NCI-H446 treated with DMSO at 0.1 percent for 48 hours (cell line): ENCODE measurements at regions not wholly inside any gene's neighbourhood (a gene's known extent, or its start where the extent isn't known, plus 50 kb on each side); places are given as distances from the start of the nearest gene placed in this dataset.

Source experiments
- DNase-seq: peaks from one replicate; lab custom pipeline; 2025; lab: John Stamatoyannopoulos, UW

DNA sequence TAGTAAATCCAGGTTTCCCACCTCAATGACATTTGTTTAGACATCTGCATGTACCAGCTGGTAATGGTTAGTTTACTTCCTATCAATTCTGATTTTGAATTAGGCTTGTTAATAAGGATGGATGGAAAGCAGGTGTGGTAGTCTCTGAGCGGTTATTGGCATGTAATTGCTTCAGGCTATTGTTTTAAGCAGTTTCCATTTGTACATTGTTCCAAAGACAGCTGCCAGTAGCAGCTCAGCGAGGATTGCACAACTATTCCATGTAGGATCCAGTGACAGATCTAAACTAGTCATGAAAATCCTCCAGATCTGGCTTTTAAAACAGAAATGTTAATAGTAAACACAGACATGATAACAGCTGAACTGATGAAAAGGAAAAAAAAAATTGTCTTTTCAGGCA is 436.0 kb upstream of the ADARB2 start:
- DNase-seq: no peak

DNA sequence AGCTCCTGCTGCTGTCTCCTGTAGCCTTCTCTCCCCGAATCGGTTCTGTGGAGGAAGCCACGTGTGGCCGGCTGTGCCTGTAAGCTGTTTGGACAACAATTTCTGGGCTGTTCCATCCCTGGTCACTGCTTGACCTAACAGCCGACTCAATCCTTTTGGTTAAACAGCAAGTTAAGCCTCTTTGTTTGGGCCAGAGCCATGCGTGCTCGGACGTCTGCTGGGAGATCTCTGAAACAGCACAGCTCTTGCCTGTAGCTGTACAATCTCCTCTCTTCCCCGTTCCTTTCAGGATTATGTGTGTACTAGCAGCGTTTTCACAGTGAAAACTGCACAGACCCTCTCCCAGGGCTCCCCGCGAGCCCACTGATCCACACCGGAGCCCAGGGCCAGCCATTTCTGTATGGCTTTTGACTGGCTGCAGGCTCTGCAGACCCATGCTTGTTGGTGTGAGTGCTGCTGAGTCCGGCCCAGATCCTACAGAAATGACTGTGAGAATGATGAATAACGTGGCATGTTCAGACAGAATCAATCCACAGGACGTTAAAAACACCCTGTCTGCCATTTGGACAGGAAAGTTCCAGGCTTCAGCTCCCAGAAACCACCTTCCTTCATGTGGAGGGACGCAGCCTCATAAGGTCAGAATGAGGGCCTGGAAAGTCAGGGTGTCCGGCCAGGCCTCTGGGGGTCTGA is 428.6 kb upstream of the ADARB2 start:
- DNase-seq: no peak

DNA sequence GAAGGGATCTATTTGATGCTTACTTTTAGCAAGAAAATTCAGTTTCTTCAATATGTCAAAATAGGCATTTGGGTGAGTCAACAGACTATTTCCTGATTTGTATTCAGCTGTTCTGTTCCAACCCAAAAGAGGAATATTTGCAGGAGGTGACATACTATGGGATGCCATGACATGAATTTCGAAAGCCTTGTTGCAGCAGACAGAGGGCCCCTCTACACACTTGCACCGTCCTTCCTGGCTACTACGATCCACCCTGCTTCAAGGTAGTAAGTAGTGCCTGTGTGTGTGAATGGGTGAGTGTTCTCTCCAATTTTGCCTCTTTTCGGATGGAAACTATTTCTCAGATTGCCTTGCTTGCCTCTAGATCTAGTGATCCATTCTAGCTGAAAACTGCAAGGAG is 413.0 kb upstream of the ADARB2 start:
- DNase-seq: no peak

DNA sequence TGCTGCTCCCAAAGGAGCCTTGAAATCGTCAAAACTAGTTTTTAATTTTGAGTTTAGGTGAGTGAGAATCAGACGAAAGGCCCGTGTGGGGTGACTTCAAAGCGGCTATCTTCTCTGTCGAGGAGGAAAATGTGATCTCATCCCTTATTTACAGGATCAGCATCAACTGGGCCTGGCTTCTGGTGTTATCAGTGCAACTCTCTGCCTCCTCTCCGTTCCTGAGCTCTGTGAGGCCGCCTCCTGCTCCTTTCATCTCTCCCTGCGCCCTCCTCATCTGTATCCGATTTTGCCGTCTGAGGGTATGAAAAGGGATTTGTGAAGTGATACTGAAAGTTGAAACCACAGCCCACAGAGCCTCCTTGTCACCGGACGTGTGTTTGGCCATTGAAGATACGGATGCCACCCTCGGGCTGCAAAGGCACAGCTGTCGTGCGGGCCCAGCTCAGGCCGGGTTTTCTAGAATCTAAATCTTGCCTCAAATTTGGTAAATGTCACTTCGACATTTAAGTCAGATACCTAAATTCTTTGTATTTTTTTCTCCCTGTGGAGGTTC is 408.7 kb upstream of the ADARB2 start:
- DNase-seq: no peak

DNA sequence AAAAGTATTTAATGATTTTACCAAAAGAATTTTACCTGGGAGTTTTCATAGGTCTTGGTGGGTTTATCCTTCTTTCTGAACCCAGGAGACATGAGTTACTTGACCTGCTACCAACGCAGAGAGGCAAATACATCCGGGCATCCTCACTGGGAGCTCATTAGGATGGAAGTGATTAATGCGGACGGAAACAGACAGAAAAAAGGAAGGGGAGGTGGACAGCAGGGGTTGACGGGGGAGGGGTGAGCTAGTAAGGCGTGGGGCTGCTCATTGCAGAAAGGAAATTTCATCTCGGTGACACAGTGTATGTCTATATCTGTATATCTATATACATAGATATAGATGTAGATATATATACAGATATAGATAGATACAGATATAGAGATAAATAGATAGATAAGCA is 408.2 kb upstream of the ADARB2 start:
- DNase-seq: no peak

DNA sequence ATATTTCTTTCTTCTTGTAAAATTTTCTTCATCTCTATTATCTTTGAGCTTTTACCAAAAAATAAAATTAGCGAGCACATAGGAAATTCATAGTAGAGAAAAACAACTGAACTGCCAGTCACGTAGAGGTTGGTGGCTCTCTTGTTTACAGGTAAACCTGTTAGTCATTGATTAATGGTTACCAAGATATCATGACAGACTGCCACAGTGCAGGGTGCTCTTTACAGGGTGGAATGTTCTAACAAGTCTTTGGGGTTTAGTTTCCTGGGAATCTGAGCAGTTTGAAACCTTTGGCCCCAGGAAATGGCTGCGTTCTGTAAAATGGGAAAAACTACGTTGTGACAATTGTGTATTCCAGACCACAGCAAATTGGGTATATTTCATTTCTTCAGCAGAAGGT is 407.3 kb upstream of the ADARB2 start:
- no peak for DNase-seq

DNA sequence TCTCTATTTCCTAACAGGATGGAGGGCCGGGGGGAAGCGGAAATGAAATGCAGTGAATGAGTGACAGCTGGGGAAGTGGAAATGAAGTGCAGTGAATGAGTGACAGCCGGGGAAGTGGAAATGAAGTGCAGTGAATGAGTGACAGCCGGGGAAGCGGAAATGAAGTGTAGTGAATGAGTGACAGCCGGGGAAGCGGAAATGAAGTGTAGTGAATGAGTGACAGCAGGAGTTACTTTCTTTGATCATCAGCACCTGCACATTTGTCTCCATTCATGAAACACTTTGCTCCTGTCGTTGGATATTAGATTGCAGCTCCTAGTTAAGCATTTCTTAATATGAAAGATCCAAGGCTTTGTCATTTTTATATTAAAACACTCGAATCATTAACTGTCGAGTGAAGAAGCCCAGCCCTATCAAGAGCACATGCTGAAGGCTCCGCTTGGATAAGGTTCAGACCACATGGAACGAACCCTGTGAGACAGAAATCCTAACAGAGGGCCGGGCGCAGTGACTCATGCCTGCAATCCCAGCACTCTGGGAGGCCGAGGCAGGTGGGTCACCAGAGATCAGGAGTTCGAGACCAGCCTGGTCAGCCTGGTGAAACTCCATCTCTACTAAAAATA is 406.0 kb upstream of the ADARB2 start:
- DNase-seq: no peak

DNA sequence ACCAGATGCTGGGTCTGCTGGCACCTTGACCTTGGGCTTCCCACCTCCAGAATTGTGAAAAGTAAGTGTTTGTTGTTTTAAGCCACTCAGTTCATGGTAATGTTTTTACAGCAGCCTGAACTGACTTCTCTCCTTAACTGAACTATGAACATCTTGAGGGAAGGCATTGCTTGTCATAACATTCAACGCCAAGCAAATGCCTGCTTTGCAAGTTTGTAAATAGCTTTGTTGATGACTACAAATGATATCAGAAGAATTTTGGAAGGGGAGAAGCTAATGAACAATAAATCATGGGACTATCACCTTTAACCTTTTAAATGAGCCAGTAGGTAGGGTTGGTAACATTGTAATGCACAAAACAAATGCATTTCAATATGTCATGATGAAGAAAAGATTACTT is 402.4 kb upstream of the ADARB2 start:
- DNase-seq: no peak

DNA sequence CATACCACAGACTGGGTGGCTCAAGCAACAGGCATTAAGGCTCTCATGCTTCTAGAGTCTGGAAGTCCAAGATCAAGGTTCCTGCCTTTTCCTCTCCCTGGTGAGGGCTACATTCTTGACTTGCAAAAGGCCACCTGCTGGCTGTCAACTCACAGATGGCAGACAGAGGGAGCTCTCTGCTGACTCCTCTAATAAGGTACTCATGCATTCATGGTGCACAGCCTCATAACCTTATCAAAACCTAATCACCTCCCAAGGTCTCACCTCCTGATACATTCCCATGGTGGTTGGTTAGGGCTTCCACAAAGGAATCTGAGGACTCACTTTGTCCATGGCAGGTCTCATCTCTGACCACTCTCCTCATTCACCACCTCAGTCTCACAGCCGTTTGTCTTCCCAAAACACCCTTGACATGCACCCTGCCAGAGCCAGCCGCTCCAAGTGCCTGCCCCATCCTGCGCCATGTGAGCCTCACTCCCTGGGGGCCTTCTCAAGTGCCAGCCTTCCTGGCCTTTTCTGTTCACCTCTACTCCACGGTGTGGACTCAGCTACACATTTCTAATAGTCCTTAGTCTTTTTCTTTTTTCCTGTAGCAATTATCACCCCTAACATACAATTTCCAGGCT is 400.3 kb upstream of the ADARB2 start:
- no peak for DNase-seq

DNA sequence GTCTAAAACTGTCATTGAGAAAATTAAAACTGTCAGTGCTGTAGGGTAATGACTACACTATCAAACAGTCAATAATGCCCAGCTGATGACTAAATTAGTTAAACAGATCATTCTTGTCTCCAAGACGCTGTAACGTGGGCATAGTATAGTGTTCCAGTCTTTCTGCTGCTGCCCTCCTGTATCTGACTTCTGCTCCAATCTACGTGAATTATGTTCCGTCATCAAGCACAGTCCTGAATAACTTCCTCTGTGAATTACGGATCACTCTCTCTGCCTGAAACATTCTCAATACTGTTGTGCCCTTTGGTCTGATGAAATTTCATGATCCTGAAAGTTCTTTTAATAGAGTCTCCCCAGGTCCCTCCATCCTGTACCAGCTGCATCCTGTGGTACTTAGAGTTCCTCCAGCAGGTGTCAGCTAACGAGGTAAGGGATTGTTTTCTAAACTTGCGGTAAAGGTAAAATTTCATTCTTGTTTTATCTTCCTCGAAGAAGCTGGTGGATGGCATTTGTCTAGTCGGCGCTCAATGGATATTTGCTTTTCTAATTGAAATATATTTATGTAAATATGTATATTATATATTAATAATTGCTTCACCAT is 393.5 kb upstream of the ADARB2 start:
- no peak for DNase-seq

DNA sequence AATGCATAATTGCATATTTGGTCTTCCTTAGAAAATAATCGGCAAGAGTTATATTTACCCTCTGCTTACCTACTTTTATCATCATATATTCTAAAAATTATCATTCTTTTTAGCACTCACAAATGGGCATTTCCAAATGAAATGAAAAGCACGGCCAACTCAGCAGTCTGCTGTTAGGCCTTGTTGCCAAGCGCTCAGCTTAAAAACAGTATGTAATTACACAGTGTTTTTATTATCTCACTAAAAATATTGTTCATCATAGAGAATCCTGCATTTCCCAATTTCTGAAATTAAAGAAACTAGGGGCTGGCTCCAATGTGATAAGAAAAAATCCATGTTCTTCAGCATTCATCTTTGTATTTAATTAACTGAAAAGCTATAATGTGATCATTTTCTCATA is 391.7 kb upstream of the ADARB2 start:
- no peak for DNase-seq

DNA sequence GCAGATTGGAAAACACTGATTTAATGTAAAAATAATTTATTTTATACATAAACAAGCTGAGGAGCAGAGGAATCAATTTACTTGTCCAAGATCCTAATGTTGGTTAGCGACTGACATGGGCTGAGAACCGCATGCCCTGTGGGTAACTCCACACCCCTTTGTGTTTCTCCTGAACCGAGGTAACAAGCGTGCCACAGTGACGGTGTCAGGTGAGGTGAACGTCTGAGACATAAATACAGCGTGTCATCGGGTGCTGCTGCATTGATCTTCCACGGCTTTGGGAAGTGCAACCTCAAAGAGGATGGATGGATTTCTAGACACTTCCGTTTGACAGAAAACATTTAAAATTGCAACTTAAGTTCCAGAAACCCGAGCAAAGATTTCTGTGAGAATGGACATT is 386.8 kb upstream of the ADARB2 start:
- DNase-seq: no peak

DNA sequence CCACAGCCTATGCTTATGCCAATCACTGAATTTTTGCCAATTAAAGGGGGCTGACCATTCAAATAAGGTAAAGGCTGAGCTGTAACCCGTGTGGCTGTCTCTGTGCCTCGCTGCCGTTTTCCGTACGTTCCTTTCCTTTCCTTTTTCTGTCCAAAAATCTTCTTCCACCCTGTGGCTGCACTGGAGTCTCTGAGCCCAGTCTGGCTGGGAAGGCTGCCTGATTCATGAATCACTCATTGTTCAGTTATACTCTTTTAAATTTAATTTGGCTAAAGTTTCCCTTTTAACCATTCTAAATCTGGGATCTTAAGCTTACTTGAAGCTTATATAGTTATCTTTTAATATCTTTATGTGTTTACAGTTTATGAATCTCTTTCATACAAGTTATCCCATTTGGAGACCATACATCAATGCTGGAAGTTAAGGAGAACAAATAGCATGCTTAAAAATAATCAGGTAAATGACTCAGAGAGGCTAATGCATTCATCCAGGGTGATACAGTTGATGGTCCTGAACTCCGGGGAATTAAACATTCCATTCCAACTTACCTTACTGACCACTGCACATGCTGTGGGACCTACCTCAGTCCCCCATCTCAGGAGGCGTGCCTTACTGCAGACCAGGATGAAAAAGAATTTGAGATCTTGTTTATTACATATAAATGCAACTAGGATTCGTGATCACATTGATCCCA is 385.3 kb upstream of the ADARB2 start:
- no peak for DNase-seq

DNA sequence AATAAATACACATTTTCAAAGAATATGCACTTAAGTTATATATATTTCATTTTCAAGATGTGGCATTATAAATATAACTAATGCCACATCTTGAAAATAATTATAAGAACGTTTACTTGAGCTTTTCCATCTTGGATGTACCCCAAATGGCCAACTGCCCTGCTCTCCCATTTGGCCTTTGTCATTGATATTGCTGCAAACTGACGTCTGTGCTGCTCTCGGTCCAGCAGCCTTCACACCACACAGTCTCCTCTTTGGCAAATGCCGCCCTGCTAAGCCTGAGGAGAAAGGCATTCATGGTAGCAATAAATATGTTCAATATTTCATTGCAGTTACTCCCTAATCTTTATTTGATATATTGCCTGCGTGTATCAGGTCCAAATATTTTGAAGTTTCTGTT is 384.6 kb upstream of the ADARB2 start:
- no peak for DNase-seq

DNA sequence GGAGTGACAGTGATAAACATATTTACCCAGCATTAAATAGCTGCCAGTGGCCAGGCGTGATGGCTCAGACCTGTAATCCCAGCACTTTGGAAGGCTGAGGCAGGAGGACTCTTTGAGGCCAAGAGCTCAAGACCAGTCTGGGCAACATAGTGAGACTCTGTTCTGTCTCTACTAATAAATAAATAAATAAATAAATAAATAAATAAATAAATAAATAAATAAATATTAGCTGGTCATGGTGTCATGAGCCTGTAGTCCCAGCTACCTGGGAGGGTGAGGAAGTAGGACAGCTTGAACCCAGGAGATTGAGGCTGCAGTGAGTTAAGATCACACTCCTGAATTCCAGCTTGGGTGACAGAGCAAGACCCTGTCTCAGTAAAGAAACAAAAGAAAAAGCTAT is 384.0 kb upstream of the ADARB2 start:
- no peak for DNase-seq

DNA sequence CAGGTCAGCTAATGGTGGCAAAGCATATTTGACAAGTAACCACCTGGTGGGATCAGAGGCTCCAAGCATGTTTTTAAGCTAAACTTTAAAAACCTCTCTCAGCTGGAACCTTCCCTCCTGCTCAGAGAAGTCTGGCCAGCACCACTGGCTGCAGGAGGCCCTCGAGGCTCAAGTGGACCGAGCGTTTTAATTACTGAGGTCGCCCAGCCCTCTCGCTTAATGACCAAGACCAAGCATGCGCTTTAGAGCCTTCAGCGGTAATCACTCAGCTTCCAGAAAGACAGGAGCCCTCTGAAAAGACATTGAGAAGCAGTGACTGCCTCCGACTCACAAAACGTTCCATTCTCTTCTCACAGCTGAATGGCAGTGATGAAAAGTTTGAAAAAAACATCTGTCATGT is 383.4 kb upstream of the ADARB2 start:
- DNase-seq: no peak

DNA sequence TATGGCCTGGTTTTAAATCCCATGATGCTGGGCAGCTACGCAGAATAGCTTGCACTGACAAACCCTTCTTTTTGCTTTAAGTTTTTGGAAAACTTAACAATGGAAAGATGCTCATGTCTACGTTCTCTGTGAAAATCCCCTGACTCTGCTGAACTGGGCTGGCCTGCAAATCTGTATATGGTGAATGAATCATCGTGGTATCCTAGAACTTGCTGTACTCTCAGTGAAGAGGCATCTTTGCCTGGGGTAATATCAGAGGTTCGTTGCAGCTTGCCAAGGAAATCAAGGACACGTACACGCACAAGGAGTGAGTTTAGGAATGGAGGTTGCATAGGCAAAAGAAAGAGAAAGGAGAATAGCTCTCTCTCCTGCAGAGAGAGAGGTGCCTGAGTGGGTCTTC is 382.0 kb upstream of the ADARB2 start:
- DNase-seq: no peak

DNA sequence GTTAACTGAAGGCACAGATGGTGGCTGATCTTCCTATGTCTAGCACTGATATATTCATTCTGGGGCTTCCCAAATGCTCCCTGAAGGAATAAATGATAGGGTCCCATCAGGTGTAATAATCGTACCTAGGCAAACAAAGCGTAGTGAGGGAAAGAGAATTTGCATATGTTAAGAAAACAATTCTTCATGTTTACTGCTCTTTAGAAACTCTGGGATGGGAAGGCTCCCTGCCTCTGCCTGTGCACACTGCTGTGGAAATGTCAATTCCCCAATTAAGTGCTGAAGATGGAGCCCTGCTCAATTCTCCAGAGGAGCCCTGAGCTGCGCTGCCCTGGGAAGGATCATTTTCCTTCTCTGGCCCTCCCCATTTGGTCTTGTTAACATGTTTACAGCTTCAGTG is 380.9 kb upstream of the ADARB2 start:
- no peak for DNase-seq

DNA sequence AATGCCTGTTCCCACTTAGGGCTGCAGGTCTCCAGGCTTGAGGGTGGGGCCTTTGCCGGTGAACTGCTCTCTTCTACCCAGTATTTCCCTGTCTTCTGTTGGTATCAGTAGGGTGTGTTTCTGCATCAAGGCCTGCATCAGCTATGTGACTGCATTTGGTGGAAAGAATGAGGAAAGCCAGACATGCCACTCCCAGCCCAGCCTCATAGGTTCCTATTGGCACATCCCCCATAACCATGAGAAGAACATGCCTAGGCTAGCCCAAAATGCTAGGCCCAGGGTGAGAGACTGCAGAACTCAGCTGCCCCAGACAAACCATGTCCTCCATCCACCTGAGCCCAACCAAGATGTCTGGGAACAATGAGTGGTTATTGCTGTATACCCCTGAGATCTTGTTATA is 380.3 kb upstream of the ADARB2 start:
- DNase-seq: no peak

DNA sequence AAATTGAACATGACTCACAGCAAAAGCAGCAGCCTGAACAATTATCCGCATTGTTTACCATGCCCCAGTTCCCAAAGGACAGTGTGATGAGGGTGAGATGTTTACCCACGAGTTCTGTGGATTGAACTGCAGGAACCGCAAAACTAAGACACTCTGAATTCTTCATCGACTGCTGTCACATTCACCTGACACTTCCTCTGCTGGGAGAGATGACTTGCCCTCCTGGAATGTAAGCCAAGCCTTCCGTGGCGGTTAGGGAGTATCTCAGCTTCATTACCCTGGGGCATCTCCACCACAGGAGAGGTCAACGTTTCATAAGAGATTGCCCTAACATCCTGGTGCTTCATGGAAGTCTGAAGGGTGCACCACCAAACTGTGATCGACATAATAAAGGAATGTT is 374.6 kb upstream of the ADARB2 start:
- DNase-seq: no peak

DNA sequence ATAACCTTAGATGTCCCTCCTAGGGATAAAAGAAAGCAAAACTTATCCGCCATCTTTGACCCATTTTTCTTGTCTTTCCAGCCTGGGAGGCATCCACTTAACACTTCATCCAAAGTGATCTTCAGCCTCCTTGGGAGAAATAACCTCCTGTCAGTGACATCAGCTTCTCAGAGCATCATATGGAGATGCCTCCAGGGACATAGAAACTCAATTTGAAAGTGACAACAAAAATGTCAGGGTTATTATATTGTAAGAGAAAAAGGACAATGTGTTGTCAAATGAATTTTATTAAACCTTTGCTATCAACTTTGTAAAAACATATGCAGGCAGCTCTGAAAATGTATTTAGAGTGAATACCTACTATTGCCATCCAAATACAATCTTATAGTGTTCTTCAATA is 371.2 kb upstream of the ADARB2 start:
- no peak for DNase-seq

DNA sequence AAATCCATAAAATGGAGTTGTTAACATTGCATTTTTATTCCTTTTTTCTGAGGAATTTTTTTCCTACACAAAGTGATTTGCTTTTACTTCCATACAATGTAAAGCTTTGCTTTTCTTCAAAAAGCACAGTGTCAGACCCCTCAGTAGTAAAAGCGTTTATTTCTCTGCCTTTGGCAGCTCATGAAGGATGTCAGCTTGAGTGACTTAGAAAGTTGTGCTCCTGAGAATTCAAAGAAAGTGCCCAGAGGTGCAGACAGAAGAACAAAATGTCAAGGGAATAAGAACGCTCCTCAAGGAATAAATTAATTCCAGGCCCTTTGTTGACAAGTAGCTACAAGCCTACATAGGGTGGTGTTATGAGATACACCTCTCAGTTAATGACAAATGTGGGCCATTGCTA is 369.3 kb upstream of the ADARB2 start:
- no peak for DNase-seq

DNA sequence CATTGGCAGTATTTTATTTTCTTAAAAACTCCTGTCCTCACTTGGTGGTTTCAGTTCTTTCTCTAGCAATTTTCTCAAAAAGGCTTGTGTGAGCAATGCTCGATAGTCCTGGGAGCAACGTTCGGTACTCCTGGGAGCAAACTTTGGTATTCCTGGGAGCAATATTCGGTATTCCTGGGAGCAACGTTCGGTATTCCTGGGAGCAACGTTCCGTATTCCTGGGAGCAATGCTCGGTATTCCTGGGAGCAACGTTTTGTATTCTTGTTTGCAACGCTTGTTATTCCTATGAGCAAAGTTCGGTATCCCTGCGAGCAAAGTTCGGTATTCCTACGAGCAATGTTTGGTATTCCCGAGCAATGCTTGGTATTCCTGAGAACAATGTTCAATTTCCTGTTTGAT is 362.0 kb upstream of the ADARB2 start:
- DNase-seq: no peak
